ENCODE measurements at regions not wholly inside any gene's neighbourhood (a gene's known extent, or its start where the extent isn't known, plus 50 kb on each side); places are given as distances from the start of the nearest gene placed in this dataset.
"Not testable (repeated sequence)": the region's sequence is repeated elsewhere in the genome, so short reads cannot be mapped to it uniquely, and the experiment has no call there.

GRCh38 chr3:162597226-162597625, 1100.6 kb downstream of the OTOL1 start:
- DNase-seq: no peak

DNA sequence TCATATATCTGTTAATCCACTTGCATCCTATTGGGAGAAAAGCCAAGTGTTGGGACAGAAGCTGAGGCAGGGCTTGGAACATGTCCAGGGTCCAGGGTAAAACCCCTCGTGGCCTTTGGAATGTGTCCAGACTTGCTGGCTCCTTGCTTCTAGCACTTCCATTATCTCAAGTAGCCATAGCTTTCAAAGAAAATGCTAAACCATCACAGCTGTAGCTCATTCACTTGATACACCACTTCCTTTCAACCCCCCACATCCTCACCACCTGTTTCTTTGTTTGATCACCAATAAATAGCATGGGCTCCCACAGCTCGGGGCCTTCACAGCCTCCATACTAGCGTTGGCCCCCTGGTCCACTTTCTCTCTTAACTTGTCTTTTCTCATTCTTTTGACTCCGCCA, 1101.9 kb downstream of the OTOL1 start:
- DNase-seq: peak; percentile 89

DNA sequence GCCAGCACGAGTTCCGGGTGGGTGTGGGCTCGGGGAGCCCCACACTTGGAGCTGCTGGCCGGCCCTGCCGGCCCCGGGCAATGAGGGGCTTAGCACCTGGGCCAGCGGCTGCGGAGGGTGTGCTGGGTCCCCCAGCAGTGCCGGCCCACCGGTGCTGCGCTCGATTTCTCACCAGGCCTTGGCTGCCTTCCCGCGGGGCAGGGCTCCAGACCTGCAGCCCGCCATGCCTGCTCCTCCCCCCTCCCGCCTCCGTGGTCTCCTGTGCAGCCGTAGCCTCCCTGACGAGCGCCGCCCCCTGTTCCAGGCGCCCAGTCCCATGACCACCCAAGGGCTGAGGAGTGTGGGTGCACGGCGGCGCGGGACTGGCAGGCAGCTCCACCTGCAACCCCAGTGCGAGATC, 1103.1 kb downstream of the OTOL1 start:
- DNase-seq: not testable (repeated sequence)

GRCh38 chr3:162601101-162601670, 1104.6 kb downstream of the OTOL1 start:
- DNase-seq: no peak

DNA sequence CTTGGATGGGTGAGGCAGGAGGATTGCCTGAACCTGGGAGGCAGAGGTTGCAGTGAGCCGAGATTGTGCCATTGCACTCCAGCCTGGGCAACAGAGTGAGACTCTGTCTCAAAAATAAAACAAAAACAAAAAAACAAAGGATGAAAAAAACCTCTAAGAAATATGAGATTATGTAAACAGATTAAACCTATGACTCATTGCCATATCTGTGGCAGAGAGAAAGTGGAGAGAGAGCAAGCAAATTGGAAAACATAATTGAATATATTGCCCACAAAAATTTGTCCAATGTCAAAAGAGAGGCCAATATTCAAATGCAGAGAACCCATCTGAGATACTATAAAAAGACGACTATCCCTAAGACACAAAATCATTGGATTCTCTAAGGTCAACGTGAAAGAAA, 1106.0 kb downstream of the OTOL1 start:
- no peak for DNase-seq

DNA sequence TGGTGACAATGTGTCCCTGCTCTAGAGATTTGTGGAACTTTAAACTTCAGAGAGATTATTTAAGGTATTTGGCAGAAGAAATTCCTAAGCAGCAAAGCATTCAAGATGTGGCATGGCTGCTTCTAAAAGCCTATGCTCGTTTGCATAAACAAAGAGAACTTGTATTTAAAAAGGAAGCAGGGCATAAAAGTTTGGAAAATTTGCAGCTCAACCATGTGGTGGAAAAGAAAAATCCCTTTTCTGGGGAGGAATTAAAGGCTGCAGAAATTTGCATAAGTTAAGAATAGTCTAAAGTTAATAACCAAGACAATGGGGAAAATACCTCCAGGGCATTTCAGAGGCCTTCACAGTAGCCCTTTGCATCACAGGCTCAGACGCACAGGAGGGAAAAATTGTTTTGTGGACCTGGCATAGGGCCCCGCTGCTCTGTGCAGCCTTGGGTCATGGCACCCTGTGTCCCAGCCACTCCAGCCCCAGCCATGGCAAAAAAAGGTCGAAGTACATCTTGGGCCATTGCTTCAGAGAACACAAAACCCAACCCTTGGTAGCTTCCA, 1109.1 kb downstream of the OTOL1 start:
- DNase-seq: no peak

DNA sequence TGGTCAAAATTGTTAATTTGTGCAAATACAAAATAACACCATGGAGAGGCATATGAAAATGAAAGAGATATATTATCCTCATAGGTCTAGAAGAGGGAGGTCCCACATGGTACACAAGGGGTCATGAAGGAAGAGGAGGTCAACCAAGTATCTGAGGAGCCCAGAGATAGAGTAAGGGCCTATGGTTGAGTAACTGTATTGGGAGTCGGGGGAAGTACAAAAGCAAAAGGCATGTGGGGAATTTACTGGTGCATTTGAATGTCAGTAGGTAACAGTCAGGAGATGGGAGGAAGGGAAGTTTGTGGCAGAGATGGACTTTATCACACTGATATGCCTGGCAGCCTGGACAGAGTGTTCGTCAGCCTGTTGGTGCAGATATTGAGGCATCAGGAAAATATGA, 1113.7 kb downstream of the OTOL1 start:
- no peak for DNase-seq

DNA sequence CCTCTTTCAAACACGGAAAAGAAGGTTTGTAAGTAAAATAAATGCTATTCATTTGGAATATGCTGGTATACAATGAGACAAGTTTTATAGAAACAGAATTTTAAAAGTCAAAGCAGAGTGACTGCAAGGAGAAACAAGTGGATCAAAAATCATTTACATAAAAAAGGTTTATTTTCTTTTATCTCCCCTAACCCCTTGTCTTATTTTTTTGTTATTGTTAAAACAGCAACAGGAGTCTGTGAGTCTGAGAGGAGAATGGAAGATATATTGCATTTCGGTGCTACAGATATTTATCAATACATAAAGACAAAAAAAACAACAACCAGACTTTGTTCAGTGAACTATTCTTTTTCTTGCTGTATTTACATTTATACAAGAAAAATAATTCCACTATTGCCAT, 1116.4 kb downstream of the OTOL1 start:
- DNase-seq: no peak

DNA sequence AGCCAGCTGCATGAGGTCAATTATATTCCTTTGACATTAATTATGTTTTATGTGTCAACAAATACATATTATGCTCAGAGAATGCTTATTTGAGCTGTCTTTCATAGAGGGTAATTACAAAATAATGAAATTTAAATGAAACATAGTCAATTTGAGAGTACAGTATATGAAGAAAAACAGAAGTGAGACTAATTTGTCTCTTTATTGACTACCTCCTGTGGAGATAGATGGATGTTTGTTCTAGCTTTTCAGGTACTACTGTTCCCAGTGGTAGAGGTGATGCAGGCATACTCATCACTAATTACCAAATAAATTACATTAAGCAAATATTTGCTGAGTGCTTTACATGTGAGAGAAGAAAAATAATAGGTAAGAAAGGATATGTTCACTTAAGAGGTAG, 1129.6 kb downstream of the OTOL1 start:
- peak; percentile 91 for DNase-seq

GRCh38 chr3:162628531-162628930, 1131.9 kb downstream of the OTOL1 start:
- DNase-seq: no peak

GRCh38 chr3:162629372-162629771, 1132.8 kb downstream of the OTOL1 start:
- no peak for DNase-seq

DNA sequence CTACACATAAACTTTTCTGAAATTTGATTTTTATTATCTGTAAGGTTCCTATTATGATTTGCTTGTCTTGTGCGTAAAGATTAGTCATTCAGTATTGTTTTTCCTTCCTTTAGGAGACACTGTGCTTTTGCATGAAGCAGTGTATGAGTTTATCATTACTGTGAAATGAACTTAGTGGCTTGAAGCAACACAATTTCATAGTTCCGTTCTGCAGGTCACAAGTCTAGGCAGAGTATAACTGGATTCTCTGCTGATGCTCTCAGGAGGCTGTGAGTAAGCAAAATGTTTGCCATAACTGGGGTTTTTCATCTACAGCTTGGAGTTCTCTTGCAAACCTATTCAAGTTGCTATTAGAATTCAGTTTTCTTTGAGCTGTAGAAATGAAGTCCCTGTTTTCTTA, 1136.1 kb downstream of the OTOL1 start:
- no peak for DNase-seq

DNA sequence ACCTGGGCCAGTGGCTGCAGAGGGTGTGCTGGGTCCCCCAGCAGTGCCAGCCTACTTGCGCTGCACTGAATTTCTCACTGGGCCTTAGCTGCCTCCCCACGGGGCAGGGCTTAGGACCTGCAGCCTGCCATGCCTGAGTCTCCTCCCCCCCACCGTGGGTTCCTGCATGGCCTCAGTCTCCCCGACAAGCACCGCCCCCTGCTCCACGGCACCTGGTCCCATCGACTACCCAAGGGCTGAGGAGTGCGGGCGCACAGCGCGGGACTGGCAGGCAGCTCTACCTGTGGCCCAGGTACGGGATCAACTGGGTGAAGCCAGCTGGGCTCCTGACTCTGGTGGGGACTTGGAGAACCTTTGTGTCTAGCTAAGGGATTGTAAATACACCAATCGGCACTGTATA, 1143.6 kb downstream of the OTOL1 start:
- not testable (repeated sequence) for DNase-seq

DNA sequence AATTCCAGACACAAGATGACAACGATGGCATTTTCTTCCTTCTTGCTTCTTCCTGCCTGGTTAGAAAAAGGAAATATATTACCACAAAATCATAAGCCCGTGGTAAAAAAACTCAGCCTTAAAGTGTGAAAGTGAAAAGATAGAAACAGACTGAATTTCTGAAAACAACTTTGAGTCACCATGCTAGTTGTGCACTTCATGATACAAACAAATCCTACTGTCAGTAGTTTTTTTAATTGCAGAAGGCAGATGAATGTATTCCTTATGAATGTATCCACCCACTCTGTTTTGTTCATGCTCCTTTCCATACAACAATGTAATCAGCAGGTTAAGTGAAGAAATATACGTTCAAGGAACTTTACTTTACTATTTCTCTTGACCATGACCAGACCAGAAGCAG, 1144.7 kb downstream of the OTOL1 start:
- no peak for DNase-seq

DNA sequence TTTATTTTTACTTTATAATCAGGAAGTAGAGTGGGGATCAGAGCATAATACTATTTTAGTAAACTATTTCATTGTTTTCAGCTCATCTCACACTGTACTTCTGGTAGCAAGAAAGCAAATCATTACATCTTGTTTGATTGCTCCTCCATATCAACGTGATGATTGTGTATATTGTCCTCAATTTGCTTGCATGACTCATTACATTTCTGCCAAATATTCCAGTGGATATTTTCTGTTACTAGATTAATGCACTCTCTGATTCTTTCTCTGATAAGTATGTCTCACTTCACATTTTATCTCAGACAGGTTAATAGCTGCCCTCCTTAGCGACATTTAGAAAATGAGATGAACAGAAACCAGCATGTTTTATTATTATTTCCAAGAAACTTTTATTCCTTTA, 1145.3 kb downstream of the OTOL1 start:
- DNase-seq: no peak

- DNase-seq: no peak
Measured at GRCh38 chr3:162643245-162643644, 1146.6 kb downstream of the OTOL1 start.

- no peak for DNase-seq
Measured at GRCh38 chr3:162647321-162647720, 1150.7 kb downstream of the OTOL1 start.

GRCh38 chr3:162658003-162658402, 1161.4 kb downstream of the OTOL1 start:
- DNase-seq: no peak

GRCh38 chr3:162665684-162666391, 1169.2 kb downstream of the OTOL1 start:
- no peak for DNase-seq

DNA sequence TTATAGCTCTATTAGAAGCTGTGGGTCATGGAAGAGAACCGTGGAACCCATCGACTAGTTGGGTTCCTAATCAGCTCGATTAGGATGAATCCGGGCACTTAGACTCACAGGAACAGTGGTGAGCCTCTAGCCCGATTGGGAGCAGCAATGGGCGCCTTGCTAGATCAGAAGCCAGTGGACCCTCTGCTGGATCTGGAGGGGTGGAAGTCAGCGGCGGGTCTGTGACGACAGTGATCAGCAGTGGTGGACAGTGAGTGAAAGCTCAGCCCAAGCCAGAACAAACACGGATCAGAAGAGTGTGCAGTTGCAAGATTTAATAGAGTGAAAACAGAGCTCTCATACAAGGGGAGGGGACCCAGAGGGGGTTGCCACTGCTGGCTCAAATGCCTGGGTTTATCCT, 1170.2 kb downstream of the OTOL1 start:
- no peak for DNase-seq

DNA sequence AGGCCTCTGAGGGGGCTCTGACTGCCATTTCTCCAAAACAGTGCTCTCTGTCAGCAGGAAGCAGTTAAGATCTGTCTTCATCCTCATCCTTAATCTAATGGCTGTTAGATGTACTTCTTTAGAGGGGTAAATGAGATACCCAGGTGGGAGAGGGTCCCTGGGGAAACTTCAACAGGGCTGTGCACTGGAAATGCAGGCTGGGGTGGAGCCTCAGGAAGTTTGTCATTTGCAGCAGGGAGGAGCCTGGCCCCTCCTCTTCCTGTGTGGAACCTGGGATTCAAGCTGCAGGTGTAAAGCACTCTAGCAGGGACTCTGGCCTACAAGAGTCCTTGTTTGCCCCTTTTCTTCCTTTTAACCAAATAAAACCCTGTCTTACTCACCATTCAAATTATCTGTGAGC, 1173.6 kb downstream of the OTOL1 start:
- no peak for DNase-seq

DNA sequence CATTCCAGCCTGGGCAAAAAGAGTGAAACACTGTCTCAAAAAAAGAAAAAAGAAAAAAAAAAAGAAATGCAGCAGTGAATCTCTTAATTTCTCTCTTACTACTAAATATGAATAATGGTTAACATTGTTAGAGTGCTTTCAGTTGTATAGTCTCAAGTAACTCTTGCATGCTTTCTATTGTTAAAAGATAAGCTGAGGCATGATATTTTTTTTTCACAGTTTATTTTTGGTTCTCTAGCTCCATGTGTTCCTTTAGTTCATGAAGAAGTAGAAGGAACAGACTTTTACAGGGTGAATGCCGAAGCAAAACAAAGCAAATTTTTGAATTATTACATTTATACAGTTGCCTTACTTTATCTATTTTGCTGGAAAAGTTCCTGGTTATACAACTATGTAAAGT, 1180.9 kb downstream of the OTOL1 start:
- no peak for DNase-seq

DNA sequence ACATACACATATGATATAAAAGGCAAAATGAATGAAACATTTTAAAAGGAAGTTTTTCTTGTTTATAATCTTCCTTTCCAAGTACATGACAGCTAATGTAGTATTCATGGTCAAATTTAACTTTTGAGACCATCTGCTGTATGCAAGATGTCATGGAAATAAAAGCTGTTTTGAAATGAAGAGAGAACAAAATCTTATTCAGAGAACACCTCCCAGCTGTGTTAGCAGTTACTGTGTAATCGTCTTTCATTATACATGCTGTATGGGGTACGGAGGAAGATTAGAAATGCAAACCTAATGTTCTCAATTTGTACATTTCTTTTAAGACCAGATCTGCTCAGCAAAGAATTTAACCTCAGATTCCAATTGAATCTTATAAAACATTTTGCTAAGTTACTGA, 1182.3 kb downstream of the OTOL1 start:
- DNase-seq: no peak

GRCh38 chr3:162684260-162684659, 1187.7 kb downstream of the OTOL1 start:
- no peak for DNase-seq

DNA sequence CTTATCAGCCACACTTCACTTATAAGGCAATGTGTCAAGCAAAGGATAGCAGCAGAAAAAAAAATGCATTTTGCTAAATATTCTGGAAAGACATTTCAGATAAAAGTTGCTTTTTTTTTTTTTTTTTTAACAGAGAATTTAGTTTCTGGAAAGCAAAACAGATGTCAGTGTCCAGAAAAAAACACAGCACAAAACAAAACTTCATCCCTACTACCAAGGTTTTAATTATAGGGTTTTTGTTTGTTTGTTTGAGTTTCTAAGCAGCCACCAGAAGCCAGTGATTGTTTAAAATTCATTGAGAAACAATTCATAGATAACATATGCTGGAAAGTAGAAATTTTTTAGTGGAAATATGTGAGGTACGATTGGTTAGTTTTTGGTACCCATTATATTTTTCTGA, 1202.7 kb downstream of the OTOL1 start:
- no peak for DNase-seq
